Mammary epithelial cell (primary cell): ENCODE measurements at regions not wholly inside any gene's neighbourhood (a gene's known extent, or its start where the extent isn't known, plus 50 kb on each side); places are given as distances from the start of the nearest gene placed in this dataset.

ENCODE experiments used
- EZH2 ChIP-seq: IDR thresholded peaks from 2 replicates; pipeline ENCODE4 v1.6.1; 2012; ENCODE audit warnings: low read length, inconsistent platforms, borderline replicate concordance
- TF ChIP-seq, protein P1 (sequence below), 2 donors: IDR thresholded peaks in 1 of 2; conservative IDR thresholded peaks in 1 of 2; 2 replicates each; pipeline ENCODE4 v1.5.1; 2011 to 2012; ENCODE audit warnings: inconsistent platforms in 2 of 2, low read length in 2 of 2, mild to moderate bottlenecking in 2 of 2, control low read depth in 1 of 2, low read depth in 1 of 2; ENCODE audit not compliant: insufficient read depth in 1 of 2; ENCODE audit errors: extremely low read depth in 1 of 2

DNA sequence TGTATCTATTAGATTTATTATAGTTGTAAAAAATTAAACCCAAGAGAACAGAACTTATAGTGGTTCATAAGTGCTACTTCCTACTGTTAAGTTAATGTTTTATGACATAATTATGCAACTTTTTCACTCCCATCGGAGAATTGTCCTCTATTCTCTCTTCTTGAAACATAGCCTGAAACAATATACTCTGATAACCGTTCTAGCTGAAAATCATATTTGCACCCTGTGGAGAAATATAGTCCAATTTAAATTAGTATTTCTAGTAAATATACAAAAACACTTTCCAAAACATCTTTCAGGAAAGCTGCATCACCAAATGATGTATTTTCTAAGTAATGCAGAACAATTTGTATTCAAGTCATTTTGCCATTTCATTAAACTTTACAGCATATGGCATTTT is 586.4 kb downstream of the PRR32 start:
- no peak for TF ChIP-seq EZH2
- TF ChIP-seq, protein P1, sequence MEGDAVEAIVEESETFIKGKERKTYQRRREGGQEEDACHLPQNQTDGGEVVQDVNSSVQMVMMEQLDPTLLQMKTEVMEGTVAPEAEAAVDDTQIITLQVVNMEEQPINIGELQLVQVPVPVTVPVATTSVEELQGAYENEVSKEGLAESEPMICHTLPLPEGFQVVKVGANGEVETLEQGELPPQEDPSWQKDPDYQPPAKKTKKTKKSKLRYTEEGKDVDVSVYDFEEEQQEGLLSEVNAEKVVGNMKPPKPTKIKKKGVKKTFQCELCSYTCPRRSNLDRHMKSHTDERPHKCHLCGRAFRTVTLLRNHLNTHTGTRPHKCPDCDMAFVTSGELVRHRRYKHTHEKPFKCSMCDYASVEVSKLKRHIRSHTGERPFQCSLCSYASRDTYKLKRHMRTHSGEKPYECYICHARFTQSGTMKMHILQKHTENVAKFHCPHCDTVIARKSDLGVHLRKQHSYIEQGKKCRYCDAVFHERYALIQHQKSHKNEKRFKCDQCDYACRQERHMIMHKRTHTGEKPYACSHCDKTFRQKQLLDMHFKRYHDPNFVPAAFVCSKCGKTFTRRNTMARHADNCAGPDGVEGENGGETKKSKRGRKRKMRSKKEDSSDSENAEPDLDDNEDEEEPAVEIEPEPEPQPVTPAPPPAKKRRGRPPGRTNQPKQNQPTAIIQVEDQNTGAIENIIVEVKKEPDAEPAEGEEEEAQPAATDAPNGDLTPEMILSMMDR (conservative IDR thresholded peaks at IDR 0.05 in 1 of 2, IDR thresholded peaks at IDR 0.05 in 1 of 2; ENCODE audit: extremely low read depth in 1 of 2, insufficient read depth in 1 of 2, low read depth in 1 of 2, low read length in 2 of 2) = no peak
